WI38 (cell line): ENCODE measurements at regions not wholly inside any gene's neighbourhood (a gene's known extent, or its start where the extent isn't known, plus 50 kb on each side); places are given as distances from the start of the nearest gene placed in this dataset.

ENCODE experiments used
- H3K4me3 ChIP-seq: 2 replicates; pipeline ENCODE4 v1.5.1; 2011; ENCODE audit warnings: low read depth, mild to moderate bottlenecking, control low read depth, low read length
- TF ChIP-seq, protein P1 (sequence below): IDR thresholded peaks from 2 replicates; pipeline ENCODE4 v1.5.1; 2012; ENCODE audit warnings: low read depth, mild to moderate bottlenecking, control low read depth, low read length

DNA sequence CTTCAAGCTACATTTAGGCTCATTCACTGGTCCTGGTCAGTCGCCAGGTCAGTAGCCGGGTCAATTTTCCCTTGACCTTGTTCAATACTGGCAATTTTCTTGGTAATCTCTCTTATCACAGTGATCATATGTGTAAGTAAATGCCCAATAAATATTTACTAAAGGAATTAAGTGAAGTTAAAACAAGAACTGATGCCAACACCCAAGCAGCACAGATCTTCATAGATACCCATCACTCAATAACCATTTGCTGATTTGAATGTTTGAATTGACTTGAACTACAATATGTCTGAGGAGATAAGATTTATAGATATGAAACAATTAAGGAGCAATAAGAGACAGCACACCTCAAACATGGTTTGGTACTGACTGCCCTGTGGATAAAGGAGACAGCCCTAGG is 100.8 kb upstream of the PREP start:
- no peak overlapping the region for H3K4me3 ChIP-seq
- TF ChIP-seq, protein P1, sequence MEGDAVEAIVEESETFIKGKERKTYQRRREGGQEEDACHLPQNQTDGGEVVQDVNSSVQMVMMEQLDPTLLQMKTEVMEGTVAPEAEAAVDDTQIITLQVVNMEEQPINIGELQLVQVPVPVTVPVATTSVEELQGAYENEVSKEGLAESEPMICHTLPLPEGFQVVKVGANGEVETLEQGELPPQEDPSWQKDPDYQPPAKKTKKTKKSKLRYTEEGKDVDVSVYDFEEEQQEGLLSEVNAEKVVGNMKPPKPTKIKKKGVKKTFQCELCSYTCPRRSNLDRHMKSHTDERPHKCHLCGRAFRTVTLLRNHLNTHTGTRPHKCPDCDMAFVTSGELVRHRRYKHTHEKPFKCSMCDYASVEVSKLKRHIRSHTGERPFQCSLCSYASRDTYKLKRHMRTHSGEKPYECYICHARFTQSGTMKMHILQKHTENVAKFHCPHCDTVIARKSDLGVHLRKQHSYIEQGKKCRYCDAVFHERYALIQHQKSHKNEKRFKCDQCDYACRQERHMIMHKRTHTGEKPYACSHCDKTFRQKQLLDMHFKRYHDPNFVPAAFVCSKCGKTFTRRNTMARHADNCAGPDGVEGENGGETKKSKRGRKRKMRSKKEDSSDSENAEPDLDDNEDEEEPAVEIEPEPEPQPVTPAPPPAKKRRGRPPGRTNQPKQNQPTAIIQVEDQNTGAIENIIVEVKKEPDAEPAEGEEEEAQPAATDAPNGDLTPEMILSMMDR = no peak

DNA sequence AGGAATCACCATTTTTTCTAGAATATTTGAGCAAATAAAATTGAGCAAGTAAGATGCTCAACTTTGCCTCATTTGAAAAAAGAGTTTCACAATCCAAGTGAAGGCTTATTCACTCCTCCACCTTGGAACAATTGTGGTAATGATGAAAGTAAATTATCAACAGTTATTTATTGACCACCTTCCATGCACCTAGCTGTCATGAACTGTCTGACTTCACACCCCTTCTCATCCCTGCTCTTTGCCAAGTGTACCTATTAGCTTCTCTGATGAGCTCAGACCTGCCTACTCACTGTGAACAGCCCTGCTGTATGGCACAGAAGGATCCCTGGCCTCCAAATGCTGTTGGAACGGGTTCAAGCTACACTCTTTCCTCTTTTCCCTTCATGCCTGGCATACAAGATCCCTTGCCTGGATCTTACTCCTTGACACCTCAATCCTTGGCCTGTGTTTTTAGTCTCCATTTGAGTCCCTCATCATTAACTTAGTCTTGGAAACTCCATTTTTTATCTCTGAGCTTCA is 99.0 kb upstream of the PREP start:
- TF ChIP-seq, protein P1 = no peak
- H3K4me3 ChIP-seq = no peak overlapping the region

DNA sequence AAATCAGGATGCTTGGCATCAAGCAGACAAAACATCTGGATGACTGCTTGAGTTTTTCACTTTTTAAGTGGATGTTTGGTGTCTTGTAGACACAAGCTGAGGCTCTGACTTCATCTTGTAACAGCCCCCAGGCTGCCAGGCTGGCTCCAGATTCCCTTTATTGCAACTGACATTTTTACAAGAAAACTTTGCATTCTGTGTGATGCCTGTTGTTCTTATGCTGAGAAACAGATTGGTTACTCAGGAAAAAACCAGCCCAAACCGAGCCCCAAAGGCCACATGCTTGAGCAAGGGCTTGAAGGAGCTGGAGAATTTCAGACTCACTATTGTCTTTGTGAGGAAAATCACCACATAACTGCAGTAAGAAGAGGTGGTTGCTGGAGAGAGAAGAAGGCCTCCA is 98.4 kb upstream of the PREP start:
- TF ChIP-seq, protein P1 = no peak
- H3K4me3 ChIP-seq = no peak overlapping the region

DNA sequence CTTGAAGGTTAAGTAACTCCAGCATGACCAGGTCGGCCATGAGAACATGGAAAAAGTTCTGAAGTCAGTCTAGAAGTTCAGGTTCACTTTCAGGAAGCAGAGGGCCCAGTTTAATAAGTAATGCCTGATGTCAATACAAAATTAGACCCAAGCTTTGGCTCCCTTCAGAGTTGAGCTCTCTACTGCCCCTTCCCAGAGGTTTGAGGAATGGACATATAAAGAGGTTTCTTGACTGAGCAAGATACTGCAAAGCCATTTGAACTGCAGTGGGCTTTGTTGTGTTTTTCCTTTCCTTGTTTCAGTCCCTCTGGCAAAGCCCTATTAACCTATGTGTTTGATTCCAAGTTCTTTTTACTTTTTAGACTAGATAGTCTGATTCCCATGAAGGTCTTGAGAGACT is 97.8 kb upstream of the PREP start:
- H3K4me3 ChIP-seq = no peak overlapping the region
- TF ChIP-seq, protein P1 = no peak

DNA sequence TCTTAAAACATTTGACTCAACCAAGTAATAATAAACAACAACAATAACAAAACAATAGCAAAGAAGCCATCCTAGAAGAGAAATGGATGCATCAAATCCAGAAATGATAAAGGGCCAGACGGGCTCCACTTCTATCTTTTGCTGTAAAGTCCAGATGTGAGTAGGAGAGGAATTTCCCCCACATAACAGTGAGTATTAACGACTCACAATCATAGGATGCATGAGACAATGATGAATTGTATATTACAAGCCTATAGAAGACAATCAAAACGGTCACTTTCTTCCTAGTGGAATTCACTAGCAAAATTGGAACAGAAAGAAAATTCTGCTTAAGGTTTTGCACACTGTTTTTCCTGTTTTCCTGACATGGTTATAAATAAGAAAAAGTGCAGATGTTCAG is 97.0 kb upstream of the PREP start:
- H3K4me3 ChIP-seq = no peak overlapping the region
- TF ChIP-seq, protein P1 = no peak

DNA sequence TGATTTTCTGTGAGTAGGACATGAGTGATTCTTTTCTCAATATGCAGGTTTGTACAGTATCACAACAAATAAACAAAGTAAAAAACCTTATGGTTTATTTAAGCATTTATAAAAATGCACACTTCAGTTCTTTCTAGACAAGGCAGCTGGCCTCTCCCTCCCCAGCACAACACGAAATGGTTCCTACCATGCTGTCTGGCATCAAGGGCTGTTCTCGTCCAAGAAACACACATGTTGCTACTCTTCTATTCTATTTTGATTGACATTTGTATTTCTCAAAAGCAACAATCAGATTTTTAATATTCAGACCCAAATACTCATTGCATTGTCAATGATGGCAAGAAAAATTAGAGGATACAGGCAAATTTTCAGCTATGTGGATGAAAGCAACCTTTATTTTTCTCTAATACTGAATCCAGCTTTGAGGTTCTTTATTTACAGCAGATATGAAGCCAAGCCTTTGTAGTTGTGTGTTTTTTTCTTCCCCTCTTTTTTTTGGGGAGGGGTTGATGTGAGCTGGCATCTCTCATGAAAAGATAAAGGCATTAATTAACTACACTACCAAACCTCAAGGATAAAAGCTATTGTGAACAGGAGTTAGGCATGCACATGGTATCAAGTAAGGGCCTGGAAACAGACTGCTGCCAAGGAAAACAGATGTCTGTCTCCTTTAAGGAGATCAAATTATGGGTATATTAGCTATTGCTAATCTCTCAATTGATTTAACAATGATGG is 96.4 kb upstream of the PREP start:
- TF ChIP-seq, protein P1 = no peak
- H3K4me3 ChIP-seq = no peak overlapping the region

DNA sequence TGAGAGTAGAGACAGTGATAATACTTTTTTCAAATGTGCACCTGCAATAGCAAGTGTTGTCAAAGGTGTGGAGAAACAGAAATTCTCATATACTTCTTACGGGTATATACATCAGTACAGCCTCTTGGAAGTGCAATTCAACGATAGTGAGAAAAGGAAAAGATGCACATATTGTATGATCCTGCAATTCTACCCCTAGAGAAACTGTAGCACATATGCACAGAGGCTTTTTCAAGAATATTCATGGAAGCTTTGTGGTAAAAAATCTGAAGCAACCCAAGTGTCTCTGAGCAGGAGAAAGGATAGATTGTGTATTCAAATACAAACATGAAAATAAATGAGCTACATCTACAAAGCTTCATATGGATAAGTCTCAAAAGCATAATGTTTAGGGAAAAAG is 94.7 kb upstream of the PREP start:
- no peak overlapping the region for H3K4me3 ChIP-seq
- TF ChIP-seq, protein P1 = no peak
